ENCODE measurements at regions not wholly inside any gene's neighbourhood (a gene's known extent, or its start where the extent isn't known, plus 50 kb on each side); places are given as distances from the start of the nearest gene placed in this dataset.

GRCh38 chr1:5385956-5386355 lies 606.3 kb downstream of the NPHP4 start:
- Histone ChIP-seq H3K36me3 (ENCODE audit: control insufficient read depth in 1 of 2, insufficient read depth in 2 of 2, low read length in 2 of 2) (no peaks in the 10 kb centered on the region), H3K4me3 (replicated peaks in 1 of 2; ENCODE audit: low read depth in 1 of 2, low read length in 2 of 2) (no peak overlapping the region), H3K9ac (ENCODE audit: low read length) (no peak overlapping the region), H4K20me1 (ENCODE audit: insufficient read depth) (no peaks in the 10 kb centered on the region), H3K27me3 (ENCODE audit: insufficient read depth, low read length) (no peaks in the 10 kb centered on the region), H3K27ac (ENCODE audit: low read depth, low read length) (no peak overlapping the region), H3K4me1 (ENCODE audit: control insufficient read depth in 1 of 2, insufficient read depth in 2 of 2, low read length in 2 of 2) (peaks cover 0 to 17% of the 10 kb centered on the region in 2 experiments; a peak in 1 of 4 replicates), H2AFZ (ENCODE audit: low read depth, low read length, poor library complexity, severe bottlenecking) (no peak overlapping the region), H3K4me2 (ENCODE audit: low read length) (no peak overlapping the region), H3K9me3 (ENCODE audit: control insufficient read depth in 1 of 2, insufficient read depth in 1 of 2, low read depth in 1 of 2, low read length in 2 of 2) (0 out of 4 replicates have a peak, but pooled peaks cover 0 to 6% of the 10 kb centered on the region in 2 experiments), H3K9me2 (ENCODE audit: insufficient read depth) (no peaks in the 10 kb centered on the region), H3K79me2 (ENCODE audit: insufficient read depth, low read length) (no peaks in the 10 kb centered on the region)
- ATAC-seq (no peak), DNase-seq (ENCODE audit: low read depth, low spot score) (no peak)
- TF ChIP-seq REST (IDR thresholded peaks at IDR 0.05; ENCODE audit: low read depth) (no peak), CEBPB (IDR thresholded peaks at IDR 0.05; ENCODE audit: low read depth) (no peak), EZH2 (IDR thresholded peaks at IDR 0.05) (no peak), SP1 (IDR thresholded peaks at IDR 0.05; ENCODE audit: low read depth) (no peak), POLR2A (IDR thresholded peaks at IDR 0.05; ENCODE audit: borderline replicate concordance, extremely low read depth, insufficient read depth, insufficient read length) (no peak), ATF3 (IDR thresholded peaks at IDR 0.05) (no peak), SIN3A (IDR thresholded peaks at IDR 0.05; ENCODE audit: low read depth) (no peak), YY1 (IDR thresholded peaks at IDR 0.05; ENCODE audit: extremely low read depth, insufficient replicate concordance, low read depth, low read length) (no peak), SRF (IDR thresholded peaks at IDR 0.05; ENCODE audit: low read depth) (no peak), CTCF (IDR thresholded peaks at IDR 0.05 in 2 of 3, conservative IDR thresholded peaks at IDR 0.05 in 1 of 3; ENCODE audit: borderline replicate concordance in 1 of 3, insufficient read depth in 1 of 3, low read depth in 2 of 3, low read length in 2 of 3) (no peak), TCF7L2 (IDR thresholded peaks at IDR 0.05; ENCODE audit: borderline replicate concordance, extremely low read depth, insufficient read depth, insufficient read length) (no peak), EZH2phosphoT487 (IDR thresholded peaks at IDR 0.05; ENCODE audit: borderline replicate concordance) (no peak), FOSL1 (IDR thresholded peaks at IDR 0.05; ENCODE audit: low read depth) (no peak), EGR1 (IDR thresholded peaks at IDR 0.05; ENCODE audit: low read depth) (no peak)
- no TSS peak for BruUV-seq (replicated peaks)
- intact Hi-C loops (cut with micrococcal nuclease): no loop called here
- ChIA-PET POLR2A (no interaction called here), CTCF (no interaction called here), RAD21 (ENCODE audit: low non-redundant PET in 1 of 2, low total read pairs in 2 of 2, uncharacterized antibody in 2 of 2, unreplicated experiment in 2 of 2) (no interaction called here)

All from HCT116 (cell line).